H1 (cell line): ENCODE measurements at regions not wholly inside any gene's neighbourhood (a gene's known extent, or its start where the extent isn't known, plus 50 kb on each side); places are given as distances from the start of the nearest gene placed in this dataset.

Source experiments
- GTF2F1 ChIP-seq: IDR thresholded peaks from 2 replicates; pipeline ENCODE4 v1.6.1; 2012; ENCODE audit warnings: low read depth, low read length, improper control_type of control experiment, borderline replicate concordance
- KDM4A ChIP-seq: IDR thresholded peaks from one replicate; pipeline ENCODE4 v1.7.1; 2012; ENCODE audit warnings: low read depth, mild to moderate bottlenecking, moderate library complexity, low read length, inconsistent platforms; ENCODE audit not compliant: severe bottlenecking
- MAFK ChIP-seq: IDR thresholded peaks from 2 replicates; pipeline ENCODE4 v1.6.1; 2012; ENCODE audit warnings: low read depth, mild to moderate bottlenecking, improper control_type of control experiment, low read length
- TEAD4 ChIP-seq: IDR thresholded peaks from 2 replicates; pipeline ENCODE4 v1.6.1; 2012; ENCODE audit warnings: low read depth, low read length, inconsistent platforms, mixed read lengths

DNA sequence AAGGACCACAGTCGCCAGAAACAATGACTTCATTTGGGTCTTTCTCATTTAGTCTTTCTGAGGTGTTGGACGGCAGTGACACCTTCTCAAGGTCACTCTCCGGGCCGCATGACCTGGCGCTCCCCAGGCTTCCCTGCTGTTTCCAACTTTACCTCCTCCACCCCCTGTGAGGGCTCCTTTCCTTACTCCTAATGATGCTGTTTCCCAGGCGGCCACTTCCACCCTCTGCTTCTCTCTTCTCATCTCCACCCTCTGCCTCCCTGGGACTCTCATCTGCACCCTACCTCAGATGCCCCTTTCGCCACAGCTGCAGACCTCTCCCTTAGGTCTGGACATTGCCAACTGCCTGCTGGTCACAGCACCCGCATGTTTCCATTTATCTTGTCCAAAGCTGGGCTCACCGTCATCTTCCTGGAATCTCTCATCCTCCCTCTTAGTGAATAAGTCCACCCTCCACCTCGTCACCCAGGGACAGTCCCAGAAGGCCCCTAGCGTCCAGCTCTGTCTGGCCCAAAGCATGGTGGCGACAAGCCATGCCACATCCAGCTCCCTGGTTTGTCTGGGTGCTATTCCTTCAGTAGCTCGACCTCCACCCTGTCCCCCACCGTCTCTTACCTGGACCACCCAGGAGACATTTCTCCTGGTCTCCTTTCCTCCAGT is 113.8 kb downstream of the BUD13 start (continued):
- TF ChIP-seq GTF2F1 (no peak), TEAD4 (no peak), MAFK (no peak), KDM4A (no peak)
